KMS-11 (cell line): ENCODE measurements at regions not wholly inside any gene's neighbourhood (a gene's known extent, or its start where the extent isn't known, plus 50 kb on each side); places are given as distances from the start of the nearest gene placed in this dataset.

ENCODE experiments used
- H2AFZ ChIP-seq: fragments of 200-600 bp; sonication (generic); 2 replicates; pipeline ENCODE4 v1.6.1; 2016; ENCODE audit warnings: antibody characterized with exemption, mixed run types, low read depth
- H3K27ac ChIP-seq: fragments of 200-600 bp; sonication (generic); 2 replicates; pipeline ENCODE4 v1.6.1; 2016; ENCODE audit warnings: mild to moderate bottlenecking, mixed run types
- H3K27me3 ChIP-seq: fragments of 200-600 bp; sonication (generic); 2 replicates; pipeline ENCODE4 v1.6.1; 2017; ENCODE audit warnings: mild to moderate bottlenecking, low read depth, mixed run types, moderate library complexity; ENCODE audit not compliant: insufficient read depth
- H3K36me3 ChIP-seq: fragments of 200-600 bp; sonication (generic); 2 replicates; pipeline ENCODE4 v1.6.1; 2017; ENCODE audit warnings: mild to moderate bottlenecking, mixed run types; ENCODE audit not compliant: insufficient read depth
- H3K4me1 ChIP-seq: fragments of 200-600 bp; sonication (generic); 2 replicates; pipeline ENCODE4 v1.6.1; 2016; ENCODE audit warnings: mild to moderate bottlenecking, low read depth, mixed run types; ENCODE audit not compliant: poor library complexity, severe bottlenecking
- H3K4me2 ChIP-seq: fragments of 200-600 bp; sonication (generic); 2 replicates; pipeline ENCODE4 v1.7.0; 2016; ENCODE audit warnings: mild to moderate bottlenecking, mixed run types
- H3K4me3 ChIP-seq: fragments of 200-600 bp; sonication (generic); IDR thresholded peaks from 2 replicates; pipeline ENCODE4 v1.6.1; 2017; ENCODE audit warnings: low read depth, low read length, mixed read lengths; ENCODE audit not compliant: insufficient read depth
- H3K79me2 ChIP-seq: fragments of 200-600 bp; sonication (generic); 2 replicates; pipeline ENCODE4 v1.6.1; 2016; ENCODE audit warnings: low read depth, mixed run types; ENCODE audit not compliant: insufficient read depth
- H3K9ac ChIP-seq: fragments of 200-600 bp; sonication (generic); 2 replicates; pipeline ENCODE4 v1.6.1; 2016; ENCODE audit warnings: mild to moderate bottlenecking, mixed run types
- H4K20me1 ChIP-seq: fragments of 200-600 bp; sonication (generic); 2 replicates; pipeline ENCODE4 v1.6.1; 2016; ENCODE audit warnings: mild to moderate bottlenecking, mixed run types; ENCODE audit not compliant: insufficient read depth
- CTCF ChIP-seq: fragments of 200-600 bp; sonication (generic); conservative IDR thresholded peaks from 2 replicates; pipeline ENCODE4 v1.6.1; 2017; ENCODE audit warnings: low read depth, mild to moderate bottlenecking, antibody characterized with exemption, low read length, moderate library complexity, mixed read lengths

DNA sequence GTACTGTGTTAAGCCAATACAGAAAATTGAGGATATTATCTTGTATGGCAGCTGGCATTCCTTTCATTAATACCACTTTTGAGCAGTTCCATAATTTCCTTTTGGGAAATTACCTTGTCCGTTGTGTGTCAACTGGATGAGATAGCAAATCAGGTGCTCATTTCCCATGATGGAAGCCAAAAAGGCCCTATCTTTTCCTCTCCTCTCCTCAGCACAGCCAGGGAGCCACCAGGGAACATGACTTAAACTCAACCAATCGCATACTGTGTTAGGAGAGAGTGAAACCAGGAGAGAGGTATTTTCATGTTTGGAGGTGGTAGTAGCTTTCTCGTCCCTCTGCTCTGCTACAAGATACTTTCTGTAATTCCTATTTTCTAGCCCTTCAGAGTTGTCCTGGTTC lies 96.1 kb upstream of the TOX3 start:
- Histone ChIP-seq H3K4me3 (no peak overlapping the region), H3K27me3 (no peaks in the 10 kb centered on the region), H3K27ac (no peak overlapping the region), H3K4me1 (no peaks in the 10 kb centered on the region), H3K4me2 (no peak overlapping the region), H3K79me2 (no peaks in the 10 kb centered on the region), H4K20me1 (no peaks in the 10 kb centered on the region), H2AFZ (no peak overlapping the region), H3K9ac (no peak overlapping the region), H3K36me3 (no peaks in the 10 kb centered on the region)
- TF ChIP-seq CTCF, result no peak

DNA sequence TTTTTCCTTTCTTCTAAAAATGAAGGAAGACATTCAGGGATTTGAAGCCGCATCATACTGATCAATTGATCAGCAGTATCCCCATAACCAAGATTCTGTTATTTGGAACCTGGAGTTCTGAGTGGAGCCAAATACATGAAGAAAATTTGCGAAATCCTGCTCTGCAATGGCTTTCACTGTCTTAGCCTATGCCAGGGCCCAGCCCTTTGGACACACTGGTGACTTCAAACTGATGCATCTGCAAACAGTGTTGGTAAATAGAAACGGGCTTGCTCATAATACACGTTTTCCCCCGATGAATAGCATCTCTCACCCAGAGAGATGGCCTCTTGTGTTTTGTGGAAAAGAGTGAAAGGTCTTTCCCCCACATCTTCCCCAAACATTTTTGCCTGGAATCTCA lies 87.6 kb upstream of the TOX3 start:
- no peak overlapping the region for H3K4me2 ChIP-seq
- no peak overlapping the region for H3K9ac ChIP-seq
- no peaks in the 10 kb centered on the region for H4K20me1 ChIP-seq
- no peaks in the 10 kb centered on the region for H3K4me1 ChIP-seq
- no peak overlapping the region for H3K4me3 ChIP-seq
- no peaks in the 10 kb centered on the region for H3K79me2 ChIP-seq
- H3K27ac ChIP-seq, result no peak overlapping the region
- no peaks in the 10 kb centered on the region for H3K27me3 ChIP-seq
- TF ChIP-seq CTCF, result no peak
- no peaks in the 10 kb centered on the region for H3K36me3 ChIP-seq
- H2AFZ ChIP-seq, result no peak overlapping the region

GRCh38 chr16:52634104-52634503 lies 87.2 kb upstream of the TOX3 start:
- no peak overlapping the region for H3K4me2 ChIP-seq
- H3K36me3 ChIP-seq, result no peaks in the 10 kb centered on the region
- no peaks in the 10 kb centered on the region for H3K4me1 ChIP-seq
- no peak overlapping the region for H3K9ac ChIP-seq
- H4K20me1 ChIP-seq, result no peaks in the 10 kb centered on the region
- no peak for TF ChIP-seq CTCF
- H3K79me2 ChIP-seq, result no peaks in the 10 kb centered on the region
- H3K4me3 ChIP-seq, result no peak overlapping the region
- no peaks in the 10 kb centered on the region for H3K27me3 ChIP-seq
- H3K27ac ChIP-seq, result no peak overlapping the region
- H2AFZ ChIP-seq, result no peak overlapping the region

- H3K4me3 ChIP-seq, result no peak overlapping the region
- H3K4me1 ChIP-seq, result no peaks in the 10 kb centered on the region
These were observed 86.3 kb upstream of the TOX3 start for GRCh38 chr16:52633230-52633629.

More at GRCh38 chr16:52633230-52633629, 86.3 kb upstream of the TOX3 start:
- Histone ChIP-seq H2AFZ (no peak overlapping the region), H3K79me2 (no peaks in the 10 kb centered on the region), H3K27ac (no peak overlapping the region), H4K20me1 (no peaks in the 10 kb centered on the region), H3K27me3 (no peaks in the 10 kb centered on the region), H3K9ac (no peak overlapping the region), H3K4me2 (no peak overlapping the region), H3K36me3 (no peaks in the 10 kb centered on the region)
- no peak for TF ChIP-seq CTCF
